Suppressor macrophage treated with lipopolysaccharide for 1 hour (primary cell): ENCODE measurements at regions not wholly inside any gene's neighbourhood (a gene's known extent, or its start where the extent isn't known, plus 50 kb on each side); places are given as distances from the start of the nearest gene placed in this dataset.

Experiments used
- DNase-seq, 3 donors: peaks; one replicate each; pipeline ENCODE4 v3.0.0-alpha.2; 2020 to 2022

- no peak for DNase-seq
Measured at GRCh38 chr11:127194521-127194920, 194.0 kb upstream of the KIRREL3 start.

DNA sequence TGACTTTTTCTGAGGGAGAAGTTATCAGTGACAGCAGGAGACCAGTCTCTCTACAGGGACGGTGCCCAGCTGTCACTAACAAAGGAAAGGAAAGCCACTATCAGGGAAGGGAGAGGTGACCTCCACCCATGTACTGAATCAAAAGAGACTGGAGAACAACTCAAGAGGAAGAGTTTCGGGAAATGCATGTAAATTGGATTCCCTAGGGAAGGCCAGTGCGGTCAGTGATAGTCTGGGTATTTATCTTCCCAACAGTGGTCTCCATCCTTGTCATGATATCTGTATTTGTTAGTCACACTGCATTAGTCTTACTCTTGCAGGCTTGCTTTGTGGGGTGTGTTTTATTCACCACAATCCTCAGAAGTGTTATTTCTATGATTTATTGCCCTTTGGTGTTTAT lies 193.4 kb upstream of the KIRREL3 start:
- no peak for DNase-seq

DNA sequence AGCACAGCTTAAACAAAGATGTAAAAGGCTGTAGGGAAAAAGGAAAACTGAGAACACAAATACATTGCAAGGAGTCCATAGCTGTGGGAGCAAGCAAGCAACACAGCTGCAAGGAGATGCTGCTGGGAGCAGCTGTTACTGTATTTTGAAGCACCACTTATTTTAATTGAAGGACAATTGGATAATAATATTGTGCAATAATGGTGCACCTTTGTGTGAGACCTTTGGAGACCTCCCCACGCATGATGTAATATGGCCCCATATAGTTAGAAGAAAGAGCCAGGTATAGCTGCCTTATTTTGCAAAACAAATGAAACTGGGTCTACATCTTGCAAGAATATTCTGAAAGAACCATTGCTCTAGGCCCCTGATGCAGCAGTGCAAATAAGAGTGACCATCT lies 191.1 kb upstream of the KIRREL3 start:
- no peak for DNase-seq

DNA sequence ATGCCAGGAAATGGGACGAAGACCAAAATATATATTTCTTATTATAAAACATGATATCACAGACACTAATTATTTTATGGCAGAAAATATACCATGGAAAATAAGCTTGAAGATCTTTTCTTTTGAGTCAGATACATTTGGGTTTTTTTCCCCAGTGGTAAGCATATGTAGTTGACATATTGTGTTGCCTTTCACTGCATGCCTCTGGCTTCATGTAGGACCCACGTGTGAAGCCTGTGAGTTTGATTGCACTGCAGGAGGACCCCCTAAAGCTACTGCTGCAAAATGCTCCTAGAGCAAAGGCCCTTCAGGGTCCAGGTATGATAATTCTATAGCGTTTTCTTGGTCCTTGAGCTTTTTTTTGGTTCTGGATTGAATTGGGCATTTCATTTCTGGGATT lies 190.7 kb upstream of the KIRREL3 start:
- no peak for DNase-seq

DNA sequence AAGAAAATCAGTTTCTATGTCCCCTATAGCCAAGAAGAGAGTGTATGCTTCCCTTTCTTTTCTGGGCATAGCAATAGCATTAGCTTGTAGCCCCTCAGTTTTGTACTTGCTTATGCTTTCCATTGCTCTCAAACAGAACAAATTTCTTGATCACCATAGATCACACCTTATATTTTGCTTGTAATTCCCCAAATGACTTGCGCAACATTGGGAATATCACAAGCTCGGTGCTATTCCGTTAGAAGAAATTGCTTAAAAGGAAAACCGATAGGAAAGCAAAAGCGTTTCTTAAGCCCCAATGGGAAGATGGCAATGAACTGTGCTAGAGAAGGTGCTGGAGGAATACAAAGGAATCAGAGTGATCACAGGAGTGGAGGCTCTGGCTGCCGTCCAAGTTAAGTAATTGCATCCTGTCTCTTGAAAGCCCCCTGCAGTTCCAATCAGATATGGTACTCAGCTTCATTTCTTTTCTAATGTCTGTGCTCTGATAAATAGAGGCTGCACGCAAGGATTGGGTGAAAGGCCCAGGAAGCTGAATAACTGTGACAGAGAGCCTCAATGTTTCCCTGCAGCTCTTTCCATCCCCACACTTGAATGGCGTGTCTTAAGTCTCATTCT lies 182.1 kb upstream of the KIRREL3 start:
- DNase-seq: no peak

DNA sequence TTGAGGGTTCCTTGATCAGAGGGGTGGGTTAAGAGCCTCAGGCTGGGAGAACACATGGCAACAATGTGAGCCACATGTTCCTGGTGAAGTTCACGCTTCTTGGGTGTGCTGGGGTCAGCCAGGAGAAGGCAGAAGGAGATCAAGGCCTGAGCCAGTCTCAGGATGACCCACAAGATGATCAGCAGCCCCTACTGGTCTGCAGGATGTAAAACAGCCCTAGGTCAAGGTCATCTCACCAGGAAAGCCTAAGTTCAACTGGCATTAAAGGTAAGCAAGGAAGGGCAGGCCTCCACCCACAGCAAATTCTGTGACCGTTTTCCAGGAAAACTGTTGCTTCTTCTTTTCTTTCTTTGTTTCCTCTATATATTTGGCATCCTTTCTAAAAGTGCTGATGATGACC lies 156.7 kb upstream of the KIRREL3 start:
- DNase-seq: no peak

DNA sequence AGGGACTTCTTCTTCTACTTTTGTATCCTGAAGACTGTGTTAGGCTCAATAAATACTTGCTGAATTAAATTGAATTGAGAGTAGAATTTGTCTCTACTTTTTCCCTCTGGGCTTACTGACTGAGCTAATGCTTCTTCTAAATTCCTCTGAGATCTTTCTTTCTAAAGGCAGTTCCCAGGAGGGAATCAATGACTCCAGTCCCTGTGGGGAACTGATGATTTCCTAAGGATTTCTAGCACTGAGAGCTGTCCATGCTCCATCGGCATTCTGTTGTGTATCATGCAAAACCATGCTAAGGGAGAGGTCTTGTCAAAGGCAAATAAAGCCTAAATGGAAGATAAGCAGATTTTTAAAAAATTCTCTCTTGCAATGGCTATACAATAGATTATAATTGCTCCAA lies 148.8 kb upstream of the KIRREL3 start:
- DNase-seq: no peak

DNA sequence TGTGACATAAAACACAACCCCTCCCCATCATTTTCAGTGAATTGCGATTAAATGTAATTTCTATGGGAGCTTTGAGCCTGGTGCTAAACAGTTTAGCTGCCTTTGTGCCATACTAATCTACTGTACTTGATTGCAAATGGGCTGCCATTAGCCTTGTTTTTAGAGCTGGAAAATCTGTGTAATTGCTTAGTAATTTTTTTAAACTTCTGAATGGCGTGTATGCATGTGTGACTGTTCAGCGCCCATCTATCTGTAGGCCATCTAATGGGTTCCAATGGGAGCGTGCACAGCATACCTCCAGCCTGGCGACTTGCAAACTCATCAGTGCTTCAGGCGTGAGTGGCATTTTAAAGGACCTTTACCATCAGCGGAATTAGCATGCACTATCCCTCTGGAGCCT lies 142.7 kb upstream of the KIRREL3 start:
- DNase-seq: no peak

- no peak for DNase-seq
Measured at GRCh38 chr11:127138613-127139012, 138.0 kb upstream of the KIRREL3 start.

- no peak for DNase-seq
Measured at GRCh38 chr11:127137771-127138280, 137.3 kb upstream of the KIRREL3 start.

GRCh38 chr11:127136438-127136837 lies 135.9 kb upstream of the KIRREL3 start:
- DNase-seq: no peak

DNA sequence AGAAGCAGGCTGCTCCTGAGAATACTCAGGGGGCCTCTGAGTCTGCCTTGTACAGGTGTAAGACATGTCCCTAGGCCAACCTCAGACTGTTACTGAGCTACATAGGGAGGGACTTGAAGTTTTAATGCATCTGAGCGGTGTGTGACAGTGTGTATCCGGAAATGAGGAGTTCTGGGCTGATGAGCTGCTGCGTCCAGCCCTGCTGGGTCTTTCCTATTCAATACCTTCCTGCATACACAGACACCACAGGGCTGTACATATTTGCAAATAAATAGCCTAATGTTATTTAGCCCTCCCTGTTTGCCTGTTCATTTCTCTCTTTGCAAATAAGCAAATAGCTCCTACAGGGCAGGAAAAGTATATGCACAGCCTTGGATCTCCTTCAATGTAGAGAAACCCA lies 134.7 kb upstream of the KIRREL3 start:
- DNase-seq: no peak

DNA sequence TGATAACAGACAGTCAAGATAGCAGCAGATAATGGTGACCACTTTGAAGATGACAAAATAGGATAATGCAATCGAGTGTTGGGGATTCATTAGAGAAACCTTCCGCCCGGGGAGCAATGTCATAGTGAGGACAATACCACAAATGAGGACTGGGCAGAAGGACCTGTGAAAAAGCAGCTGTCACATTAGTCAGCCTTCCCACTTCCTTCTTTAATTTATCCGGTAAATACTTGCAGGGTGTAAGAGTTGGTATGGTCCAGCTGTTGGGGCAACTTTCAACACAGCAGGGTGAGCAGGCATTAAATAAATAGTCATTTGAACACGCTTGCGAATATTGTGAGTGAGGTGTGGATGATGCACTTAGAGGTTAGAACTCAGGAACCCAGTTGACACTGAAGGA lies 132.5 kb upstream of the KIRREL3 start:
- no peak for DNase-seq

- DNase-seq: no peak
Measured at GRCh38 chr11:127130321-127130720, 129.8 kb upstream of the KIRREL3 start.

DNA sequence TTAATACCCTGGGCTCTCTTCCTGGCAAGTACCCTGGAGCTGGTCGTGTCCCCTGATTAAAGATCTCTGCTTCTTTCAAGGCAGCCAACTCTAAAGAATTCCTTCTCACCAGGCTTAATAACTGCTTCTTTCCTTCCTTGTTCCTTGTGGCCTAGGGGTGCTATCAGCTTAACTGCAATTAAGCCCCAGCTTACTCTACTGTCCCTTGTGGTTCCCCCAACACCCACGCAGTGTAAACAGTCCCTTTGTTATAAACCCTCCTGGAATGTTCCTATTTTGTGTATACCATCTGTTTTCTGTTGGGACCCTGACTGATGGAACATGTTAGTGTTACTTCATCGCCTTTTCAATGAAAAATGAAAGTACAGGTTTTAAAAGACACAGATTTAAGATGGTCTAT lies 126.4 kb upstream of the KIRREL3 start:
- DNase-seq: no peak

- DNase-seq: no peak
Measured at GRCh38 chr11:127119356-127119755, 118.8 kb upstream of the KIRREL3 start.

GRCh38 chr11:127118811-127119210 lies 118.2 kb upstream of the KIRREL3 start:
- DNase-seq: no peak

GRCh38 chr11:127117231-127117739 lies 116.7 kb upstream of the KIRREL3 start:
- DNase-seq: no peak

- no peak for DNase-seq
Measured at GRCh38 chr11:127115844-127116243, 115.3 kb upstream of the KIRREL3 start.

DNA sequence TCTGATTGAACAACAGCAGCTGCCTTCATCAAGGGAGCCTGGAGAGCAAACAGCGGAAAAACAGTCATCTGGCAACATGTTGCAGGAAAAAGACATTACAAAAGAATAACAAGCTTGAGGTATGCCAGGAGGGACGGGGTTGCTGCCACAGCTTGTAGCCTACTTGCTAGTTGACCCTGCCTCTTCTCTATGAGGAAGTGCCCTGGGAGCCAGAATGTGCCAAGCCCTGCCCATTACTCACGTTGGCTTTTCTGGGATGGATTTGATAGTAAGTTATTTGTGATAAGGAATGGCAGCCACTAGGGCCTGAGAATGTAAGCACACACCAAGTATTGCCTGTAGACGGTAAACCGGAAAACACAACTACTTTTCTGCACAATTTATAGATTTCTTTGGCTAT lies 113.5 kb upstream of the KIRREL3 start:
- DNase-seq: no peak

DNA sequence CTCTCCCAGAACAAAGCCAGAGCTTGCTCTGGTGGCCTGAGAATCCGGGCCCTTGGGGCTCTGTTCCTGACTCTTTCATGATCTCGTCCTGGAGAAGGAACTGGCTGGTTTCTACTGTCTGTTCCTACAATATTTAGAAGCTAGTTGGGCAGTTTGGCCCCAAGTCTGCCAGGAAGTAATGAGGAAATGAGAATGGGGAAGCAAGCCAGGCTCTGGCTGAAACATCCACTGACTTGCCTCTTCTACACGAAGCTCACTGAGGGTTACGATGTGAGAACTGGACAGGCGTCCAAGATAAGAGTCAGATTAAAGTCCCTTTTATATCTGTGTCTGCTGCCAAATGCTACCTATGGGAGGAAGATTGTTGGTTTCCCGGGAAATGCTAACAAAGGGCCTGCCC lies 110.0 kb upstream of the KIRREL3 start:
- DNase-seq: peak in 2 of 3 donors; percentile 5 to 7

GRCh38 chr11:127109796-127110480 lies 109.4 kb upstream of the KIRREL3 start:
- no peak for DNase-seq

GRCh38 chr11:127108838-127109237 lies 108.3 kb upstream of the KIRREL3 start:
- DNase-seq: no peak

DNA sequence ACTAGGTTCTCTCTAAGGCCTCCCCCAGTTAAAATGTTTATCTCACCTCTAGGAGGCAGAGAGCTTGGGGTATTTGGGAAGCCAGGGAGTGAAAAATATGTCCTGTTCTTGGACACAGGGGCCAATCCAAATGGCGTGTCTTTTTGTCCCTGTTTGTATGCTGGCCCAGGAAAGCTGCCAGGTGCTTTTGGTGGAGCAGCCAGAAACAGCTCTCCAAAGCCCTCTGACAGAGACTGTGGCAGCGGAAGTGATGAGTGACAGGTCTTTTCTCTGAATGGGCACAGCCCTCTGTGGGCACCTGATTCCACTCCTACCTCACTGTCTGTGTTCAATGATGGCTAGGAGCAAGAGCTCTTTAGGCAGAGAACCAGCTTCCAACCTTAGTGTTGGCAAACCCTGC lies 106.4 kb upstream of the KIRREL3 start:
- DNase-seq: no peak
